ENCODE measurements at regions not wholly inside any gene's neighbourhood (a gene's known extent, or its start where the extent isn't known, plus 50 kb on each side); places are given as distances from the start of the nearest gene placed in this dataset.

GRCh38 chr4:181662383-181662782, 580.8 kb upstream of the TENM3 start:
- no peak for DNase-seq (ENCODE audit: low read depth in 3 of 3)

GRCh38 chr4:181670506-181670905, 572.7 kb upstream of the TENM3 start:
- no peak for DNase-seq (ENCODE audit: low read depth in 3 of 3)

- DNase-seq (ENCODE audit: low read depth in 3 of 3): no peak
Measured at GRCh38 chr4:181671672-181672071, 571.5 kb upstream of the TENM3 start.

GRCh38 chr4:181672751-181673150, 570.5 kb upstream of the TENM3 start:
- no peak for DNase-seq (ENCODE audit: low read depth in 3 of 3)

- no peak for DNase-seq (ENCODE audit: low read depth in 3 of 3)
Measured at GRCh38 chr4:181674315-181674875, 568.8 kb upstream of the TENM3 start.

- DNase-seq (ENCODE audit: low read depth in 3 of 3): no peak
Measured at GRCh38 chr4:181676546-181676945, 566.7 kb upstream of the TENM3 start.

GRCh38 chr4:181677201-181677600, 566.0 kb upstream of the TENM3 start:
- DNase-seq (ENCODE audit: low read depth in 3 of 3): no peak

- no peak for DNase-seq (ENCODE audit: low read depth in 3 of 3)
Measured at GRCh38 chr4:181677621-181678020, 565.6 kb upstream of the TENM3 start.

GRCh38 chr4:181679754-181680153, 563.4 kb upstream of the TENM3 start:
- no peak for DNase-seq (ENCODE audit: low read depth in 3 of 3)

- DNase-seq (ENCODE audit: low read depth in 3 of 3): no peak
Measured at GRCh38 chr4:181682367-181683047, 560.7 kb upstream of the TENM3 start.

GRCh38 chr4:181684310-181684709, 558.9 kb upstream of the TENM3 start:
- no peak for DNase-seq (ENCODE audit: low read depth in 3 of 3)

- DNase-seq (ENCODE audit: low read depth in 3 of 3): no peak
Measured at GRCh38 chr4:181685461-181685860, 557.7 kb upstream of the TENM3 start.

- no peak for DNase-seq (ENCODE audit: low read depth in 3 of 3)
Measured at GRCh38 chr4:181685911-181686310, 557.3 kb upstream of the TENM3 start.

GRCh38 chr4:181687116-181687515, 556.1 kb upstream of the TENM3 start:
- no peak for DNase-seq (ENCODE audit: low read depth in 3 of 3)

GRCh38 chr4:181688432-181688831, 554.8 kb upstream of the TENM3 start:
- no peak for DNase-seq (ENCODE audit: low read depth in 3 of 3)

GRCh38 chr4:181688872-181689271, 554.3 kb upstream of the TENM3 start:
- DNase-seq (ENCODE audit: low read depth in 3 of 3): no peak

- no peak for DNase-seq (ENCODE audit: low read depth in 3 of 3)
Measured at GRCh38 chr4:181690498-181690897, 552.7 kb upstream of the TENM3 start.

GRCh38 chr4:181692965-181693364, 550.2 kb upstream of the TENM3 start:
- DNase-seq (ENCODE audit: low read depth in 3 of 3): no peak

GRCh38 chr4:181693517-181693916, 549.7 kb upstream of the TENM3 start:
- no peak for DNase-seq (ENCODE audit: low read depth in 3 of 3)

GRCh38 chr4:181698221-181698620, 545.0 kb upstream of the TENM3 start:
- DNase-seq (ENCODE audit: low read depth in 3 of 3): no peak

GRCh38 chr4:181701214-181701613, 542.0 kb upstream of the TENM3 start:
- DNase-seq (ENCODE audit: low read depth in 3 of 3): no peak

GRCh38 chr4:181701894-181702293, 541.3 kb upstream of the TENM3 start:
- DNase-seq (ENCODE audit: low read depth in 3 of 3): no peak

- DNase-seq (ENCODE audit: low read depth in 3 of 3): no peak
Measured at GRCh38 chr4:181702864-181703495, 540.2 kb upstream of the TENM3 start.
